Right atrium auricular region (tissue), 2 donors: ENCODE measurements at regions not wholly inside any gene's neighbourhood (a gene's known extent, or its start where the extent isn't known, plus 50 kb on each side); places are given as distances from the start of the nearest gene placed in this dataset.

Experiments
- DNase-seq: peaks from one replicate; pipeline ENCODE4 v3.0.0-alpha.2; 2019; ENCODE audit warnings: low spot score
- H3K27ac ChIP-seq, 2 donors: fragments of 200-600 bp; sonication (generic); 1 replicate in 1 of 2; 2 replicates in 1 of 2; pipeline ENCODE4 v1.5.1; 2016 to 2019
- H3K27me3 ChIP-seq, 2 donors: fragments of 200-600 bp; sonication (generic); one replicate each; pipeline versions ENCODE4 v1.5.1 to v1.6.0; 2017 to 2019
- H3K36me3 ChIP-seq: fragments of 200-600 bp; sonication (generic); one replicate; pipeline ENCODE4 v1.5.1; 2016
- H3K4me1 ChIP-seq, 2 donors: fragments of 200-600 bp; sonication (generic); one replicate each; pipeline versions ENCODE4 v1.5.1 to v1.6.0; 2017 to 2019
- H3K4me3 ChIP-seq, 2 donors: fragments of 200-600 bp; sonication (generic); 1 replicate in 1 of 2; 2 replicates in 1 of 2; pipeline ENCODE4 v1.5.1; 2017 to 2019; ENCODE audit warnings: mild to moderate bottlenecking in 1 of 2, moderate library complexity in 1 of 2
- H3K9me3 ChIP-seq, 2 donors: fragments of 200-600 bp; sonication (generic); one replicate each; pipeline ENCODE4 v1.5.1; 2019
- CTCF ChIP-seq, 2 donors: fragments of 200-600 bp; sonication (generic); IDR thresholded peaks; one replicate each; pipeline ENCODE4 v1.5.1; 2019; ENCODE audit warnings: antibody characterized with exemption in 2 of 2

- Histone ChIP-seq H3K9me3 (peaks cover 0 to 11% of the 10 kb centered on the region in 2 donors), H3K4me1 (no peaks in the 10 kb centered on the region), H3K4me3 (no peak overlapping the region), H3K36me3 (no peaks in the 10 kb centered on the region), H3K27ac (no peak overlapping the region), H3K27me3 (no peaks in the 10 kb centered on the region)
- TF ChIP-seq CTCF (IDR thresholded peaks at IDR 0.05): no peak
- no peak for DNase-seq
Observed at GRCh38 chr11:60625262-60625661, 74.2 kb upstream of the MS4A8 start.

- Histone ChIP-seq H3K27me3 (no peaks in the 10 kb centered on the region), H3K4me3 (no peak overlapping the region), H3K4me1 (no peaks in the 10 kb centered on the region), H3K36me3 (no peaks in the 10 kb centered on the region), H3K27ac (no peak overlapping the region), H3K9me3 (peaks cover 0 to 3% of the 10 kb centered on the region in 2 donors)
- no peak for TF ChIP-seq CTCF (IDR thresholded peaks at IDR 0.05)
- no peak for DNase-seq
Observed at GRCh38 chr11:60629399-60629798, 70.0 kb upstream of the MS4A8 start.

- Histone ChIP-seq H3K36me3 (no peaks in the 10 kb centered on the region), H3K27ac (no peak overlapping the region), H3K4me3 (no peak overlapping the region), H3K27me3 (no peaks in the 10 kb centered on the region), H3K9me3 (peaks cover 0 to 17% of the 10 kb centered on the region in 2 donors), H3K4me1 (no peaks in the 10 kb centered on the region)
- no peak for DNase-seq
- no peak for TF ChIP-seq CTCF (IDR thresholded peaks at IDR 0.05)
Observed at GRCh38 chr11:60631944-60632343, 67.5 kb upstream of the MS4A8 start.

DNA sequence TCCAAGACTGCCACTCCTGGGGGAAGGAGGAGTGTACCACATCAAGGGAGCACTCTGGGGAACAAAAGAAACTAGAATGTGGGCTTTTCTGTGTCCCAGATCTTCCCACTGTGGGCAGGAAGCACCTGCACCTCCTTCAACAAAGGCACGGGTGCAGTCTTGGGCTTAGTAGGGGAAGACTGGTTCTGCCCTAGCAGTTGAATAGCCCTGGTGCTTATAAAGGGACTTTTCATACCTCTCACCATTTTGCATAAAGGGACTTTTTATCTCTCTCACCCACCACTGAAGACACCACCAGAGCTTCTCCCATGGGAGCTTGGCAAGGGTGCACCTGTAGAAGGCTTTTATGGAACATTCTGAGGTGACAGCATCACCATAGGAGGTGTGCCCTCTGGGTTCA is 65.8 kb upstream of the MS4A8 start:
- no peak for TF ChIP-seq CTCF (IDR thresholded peaks at IDR 0.05)
- Histone ChIP-seq H3K9me3 (peaks cover 0 to 17% of the 10 kb centered on the region in 2 donors), H3K4me3 (no peak overlapping the region), H3K36me3 (no peaks in the 10 kb centered on the region), H3K27ac (no peak overlapping the region), H3K4me1 (no peaks in the 10 kb centered on the region), H3K27me3 (no peaks in the 10 kb centered on the region)
- no peak for DNase-seq

DNA sequence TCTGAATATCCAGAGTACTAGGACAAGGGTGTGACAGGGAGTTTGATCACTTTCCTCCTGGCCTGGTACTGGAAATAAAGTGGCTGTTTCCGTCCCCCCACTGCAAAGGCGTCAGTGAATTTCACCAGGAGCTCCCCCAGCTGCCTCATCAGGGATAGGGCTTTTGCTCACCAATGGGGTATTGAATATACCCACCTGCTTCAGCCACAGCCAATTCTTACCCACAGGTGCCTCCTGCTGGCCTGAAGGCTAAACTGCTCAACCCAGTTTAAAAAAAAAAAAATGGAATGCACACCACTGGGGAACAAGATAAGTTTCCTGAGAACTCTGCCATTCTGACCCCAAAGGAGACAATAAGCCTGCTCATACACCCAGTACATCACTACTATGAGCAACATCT is 65.3 kb upstream of the MS4A8 start:
- no peak for TF ChIP-seq CTCF (IDR thresholded peaks at IDR 0.05)
- H3K9me3 ChIP-seq: peaks cover 0 to 17% of the 10 kb centered on the region in 2 donors
- no peak overlapping the region for H3K4me3 ChIP-seq
- no peaks in the 10 kb centered on the region for H3K4me1 ChIP-seq
- H3K27me3 ChIP-seq: no peaks in the 10 kb centered on the region
- H3K27ac ChIP-seq: no peak overlapping the region
- no peak for DNase-seq
- H3K36me3 ChIP-seq: no peaks in the 10 kb centered on the region

DNA sequence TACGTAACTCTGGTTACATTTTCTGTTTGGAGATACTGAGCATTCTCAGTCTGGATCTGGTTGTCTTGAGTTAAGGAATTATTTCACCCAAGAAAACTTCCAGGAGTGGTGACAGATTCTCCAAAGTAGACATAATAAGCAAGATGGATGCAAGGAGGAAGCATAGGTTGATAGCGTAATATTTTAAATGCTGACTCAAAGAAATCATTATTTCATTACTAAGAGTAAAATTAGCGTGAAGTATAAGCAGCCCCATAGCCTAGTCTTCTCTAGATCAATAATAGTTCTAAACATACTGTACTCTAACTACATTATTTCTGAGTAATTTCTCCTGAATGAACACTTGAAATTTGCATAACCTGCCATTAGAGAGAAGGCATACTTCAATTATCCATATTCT is 57.5 kb upstream of the MS4A8 start:
- H3K9me3 ChIP-seq: peaks cover 0 to 15% of the 10 kb centered on the region in 2 donors
- no peak for DNase-seq
- TF ChIP-seq CTCF (IDR thresholded peaks at IDR 0.05): no peak

More for the DNA sequence above, 57.5 kb upstream of the MS4A8 start:
- H3K27ac ChIP-seq: no peak overlapping the region
- H3K4me3 ChIP-seq: no peak overlapping the region
- no peaks in the 10 kb centered on the region for H3K36me3 ChIP-seq
- no peaks in the 10 kb centered on the region for H3K27me3 ChIP-seq
- no peaks in the 10 kb centered on the region for H3K4me1 ChIP-seq
